Vagina (tissue), 2 donors: ENCODE measurements at regions not wholly inside any gene's neighbourhood (a gene's known extent, or its start where the extent isn't known, plus 50 kb on each side); places are given as distances from the start of the nearest gene placed in this dataset.

Experiments
- POLR2A ChIP-seq, 2 donors: fragments of 450-650 bp; IDR thresholded peaks; one replicate each; pipeline ENCODE4 v1.6.1; 2017; ENCODE audit warnings: antibody characterized with exemption in 2 of 2, mild to moderate bottlenecking in 2 of 2, moderate library complexity in 2 of 2
- TF ChIP-seq, protein P1 (sequence below), 3 experiments: fragments of 450-650 bp in 2 of 3; fragments of 200-600 bp in 1 of 3; sonication (generic) in 1 of 3; IDR thresholded peaks; one replicate each; pipeline ENCODE4 v1.5.1; 2017 to 2019; ENCODE audit warnings: antibody characterized with exemption in 3 of 3, mild to moderate bottlenecking in 2 of 3, moderate library complexity in 2 of 3

- TF ChIP-seq, protein P1, sequence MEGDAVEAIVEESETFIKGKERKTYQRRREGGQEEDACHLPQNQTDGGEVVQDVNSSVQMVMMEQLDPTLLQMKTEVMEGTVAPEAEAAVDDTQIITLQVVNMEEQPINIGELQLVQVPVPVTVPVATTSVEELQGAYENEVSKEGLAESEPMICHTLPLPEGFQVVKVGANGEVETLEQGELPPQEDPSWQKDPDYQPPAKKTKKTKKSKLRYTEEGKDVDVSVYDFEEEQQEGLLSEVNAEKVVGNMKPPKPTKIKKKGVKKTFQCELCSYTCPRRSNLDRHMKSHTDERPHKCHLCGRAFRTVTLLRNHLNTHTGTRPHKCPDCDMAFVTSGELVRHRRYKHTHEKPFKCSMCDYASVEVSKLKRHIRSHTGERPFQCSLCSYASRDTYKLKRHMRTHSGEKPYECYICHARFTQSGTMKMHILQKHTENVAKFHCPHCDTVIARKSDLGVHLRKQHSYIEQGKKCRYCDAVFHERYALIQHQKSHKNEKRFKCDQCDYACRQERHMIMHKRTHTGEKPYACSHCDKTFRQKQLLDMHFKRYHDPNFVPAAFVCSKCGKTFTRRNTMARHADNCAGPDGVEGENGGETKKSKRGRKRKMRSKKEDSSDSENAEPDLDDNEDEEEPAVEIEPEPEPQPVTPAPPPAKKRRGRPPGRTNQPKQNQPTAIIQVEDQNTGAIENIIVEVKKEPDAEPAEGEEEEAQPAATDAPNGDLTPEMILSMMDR (IDR thresholded peaks at IDR 0.05), result no peak
- TF ChIP-seq POLR2A (IDR thresholded peaks at IDR 0.05), result no peak
Measured at GRCh38 chr4:11532138-11532537, 103.4 kb upstream of the HS3ST1 start.
